Right lobe of liver (tissue), 6 donors: ENCODE measurements at regions not wholly inside any gene's neighbourhood (a gene's known extent, or its start where the extent isn't known, plus 50 kb on each side); places are given as distances from the start of the nearest gene placed in this dataset.

ENCODE experiments used
- ATAC-seq, 4 donors: fragments of 200-7000 bp; cut with Tn5 transposase; one replicate each; pipeline ENCODE4 v1.9.1; 2020; ENCODE audit warnings: mild to moderate bottlenecking in 4 of 4, moderate library complexity in 4 of 4
- DNase-seq, 3 donors: peaks; one replicate each; pipeline ENCODE4 v3.0.0-alpha.2; 2020
- H3K27ac ChIP-seq, 3 donors: fragments of 200-600 bp; one replicate each; pipeline ENCODE4 v1.8.0; 2022
- H3K27me3 ChIP-seq, 2 donors: fragments of 200-600 bp; one replicate each; pipeline ENCODE4 v1.8.0; 2022
- H3K36me3 ChIP-seq, 4 donors: fragments of 200-600 bp; sonication (generic) in 1 of 4; one replicate each; pipeline versions ENCODE4 v1.5.1 to v1.8.0; 2017 to 2022; ENCODE audit warnings: control low read depth in 1 of 4
- H3K4me1 ChIP-seq, 4 donors: fragments of 200-600 bp; sonication (generic) in 1 of 4; one replicate each; pipeline versions ENCODE4 v1.5.1 to v1.8.0; 2017 to 2022; ENCODE audit warnings: control low read depth in 1 of 4
- H3K4me3 ChIP-seq, 3 donors: fragments of 200-600 bp; one replicate each; pipeline ENCODE4 v1.8.0; 2022
- H3K9me3 ChIP-seq, 4 donors: fragments of 200-600 bp; sonication (generic) in 1 of 4; one replicate each; pipeline versions ENCODE4 v1.5.1 to v1.8.0; 2017 to 2022; ENCODE audit warnings: control low read depth in 1 of 4
- POLR2A ChIP-seq: fragments of 450-650 bp; IDR thresholded peaks from one replicate; pipeline ENCODE4 v1.6.1; 2017; ENCODE audit warnings: antibody characterized with exemption, mild to moderate bottlenecking
- WGBS: methylation state at CpG from one replicate; pipeline ENCODE4 v1.1.6; 2018; ENCODE audit warnings: low coverage, low lambda C conversion rate; ENCODE audit not compliant: insufficient coverage; ENCODE audit errors: missing lambda C conversion rate; 5-methylcytosine and 5-hydroxymethylcytosine counted together
- intact Hi-C, 2 donors: fragments of 100-400 bp; cut with DNase I; formaldehyde crosslinking; loops; one replicate each; pipeline versions ENCODE4 v1.11.2 to v1.14.1; 2022
- TF ChIP-seq, protein P1 (sequence below), 4 donors: fragments of 200-600 bp in 3 of 4; fragments of 450-650 bp in 1 of 4; IDR thresholded peaks; one replicate each; pipeline versions ENCODE4 v1.5.1 to v1.8.0; 2016 to 2022; ENCODE audit warnings: antibody characterized with exemption in 4 of 4, mild to moderate bottlenecking in 2 of 4
- donor health status: DM: no; HTN: yes; CAD: no.
- donor health status: DM: no; HTN: no; CAD: no.
- donor health status: DM: no; HTN: no; CAD: no.
- donor health status: DM: no; HTN: yes; CAD: no.
- donor health status: DM: no; HTN: yes; CAD: no.

DNA sequence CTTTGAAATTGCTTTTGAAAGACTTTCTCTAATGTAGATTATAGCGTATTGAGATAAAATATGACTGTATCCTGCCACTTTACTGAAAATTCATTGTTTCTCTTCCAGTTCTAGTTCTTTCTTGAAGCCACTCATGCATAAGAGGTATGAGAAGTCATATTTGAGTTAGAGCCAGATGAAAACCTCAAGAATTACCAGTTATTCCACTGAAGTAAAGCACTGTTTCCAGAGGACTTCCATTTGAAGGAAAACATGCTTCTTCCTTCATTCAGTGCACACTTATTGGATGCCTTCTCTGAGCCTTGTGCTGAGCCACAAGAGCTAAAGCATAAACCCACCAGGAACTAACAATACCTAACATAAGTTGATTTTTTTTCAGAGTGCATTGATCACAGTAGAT lies 513.4 kb downstream of the ZNF385D start:
- TF ChIP-seq POLR2A: no peak
- TF ChIP-seq, protein P1, sequence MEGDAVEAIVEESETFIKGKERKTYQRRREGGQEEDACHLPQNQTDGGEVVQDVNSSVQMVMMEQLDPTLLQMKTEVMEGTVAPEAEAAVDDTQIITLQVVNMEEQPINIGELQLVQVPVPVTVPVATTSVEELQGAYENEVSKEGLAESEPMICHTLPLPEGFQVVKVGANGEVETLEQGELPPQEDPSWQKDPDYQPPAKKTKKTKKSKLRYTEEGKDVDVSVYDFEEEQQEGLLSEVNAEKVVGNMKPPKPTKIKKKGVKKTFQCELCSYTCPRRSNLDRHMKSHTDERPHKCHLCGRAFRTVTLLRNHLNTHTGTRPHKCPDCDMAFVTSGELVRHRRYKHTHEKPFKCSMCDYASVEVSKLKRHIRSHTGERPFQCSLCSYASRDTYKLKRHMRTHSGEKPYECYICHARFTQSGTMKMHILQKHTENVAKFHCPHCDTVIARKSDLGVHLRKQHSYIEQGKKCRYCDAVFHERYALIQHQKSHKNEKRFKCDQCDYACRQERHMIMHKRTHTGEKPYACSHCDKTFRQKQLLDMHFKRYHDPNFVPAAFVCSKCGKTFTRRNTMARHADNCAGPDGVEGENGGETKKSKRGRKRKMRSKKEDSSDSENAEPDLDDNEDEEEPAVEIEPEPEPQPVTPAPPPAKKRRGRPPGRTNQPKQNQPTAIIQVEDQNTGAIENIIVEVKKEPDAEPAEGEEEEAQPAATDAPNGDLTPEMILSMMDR (IDR thresholded peaks at IDR 0.05): no peak
- H3K36me3 ChIP-seq: no peaks in the 10 kb centered on the region
- no peak for DNase-seq
- intact Hi-C loops: no loop called here
- WGBS: 50% methylated on average over 1 of the region's 1 CpG
- no peak overlapping the region for H3K4me3 ChIP-seq
- no peaks in the 10 kb centered on the region for H3K9me3 ChIP-seq
- no peak for ATAC-seq
- H3K27ac ChIP-seq: no peak overlapping the region
- no peaks in the 10 kb centered on the region for H3K4me1 ChIP-seq
- no peaks in the 10 kb centered on the region for H3K27me3 ChIP-seq

DNA sequence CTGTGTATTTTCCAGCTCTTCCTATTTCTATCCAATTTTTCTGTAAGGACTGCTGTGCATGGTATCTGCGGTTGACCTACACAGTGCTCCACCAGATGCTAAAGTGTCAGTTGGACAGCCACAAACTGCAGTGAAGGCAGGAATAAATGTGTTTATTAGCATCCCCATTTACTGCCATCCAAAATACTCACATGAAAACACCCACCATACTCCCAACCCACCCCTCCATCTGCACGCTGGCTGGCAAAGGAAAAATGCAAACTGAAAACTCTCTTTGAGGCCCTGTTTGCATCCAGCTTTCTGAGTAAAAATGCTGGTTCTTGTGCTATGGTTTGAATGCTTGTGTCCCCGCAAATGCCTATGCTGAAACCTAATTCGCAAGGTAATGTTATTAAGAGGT lies 515.5 kb downstream of the ZNF385D start:
- no peak overlapping the region for H3K4me3 ChIP-seq
- no peaks in the 10 kb centered on the region for H3K36me3 ChIP-seq
- no peak for ATAC-seq
- intact Hi-C loops: no loop called here
- H3K27ac ChIP-seq: no peak overlapping the region
- no peaks in the 10 kb centered on the region for H3K27me3 ChIP-seq
- no peaks in the 10 kb centered on the region for H3K9me3 ChIP-seq
- no peaks in the 10 kb centered on the region for H3K4me1 ChIP-seq
- no peak for TF ChIP-seq POLR2A
- TF ChIP-seq, protein P1 (IDR thresholded peaks at IDR 0.05): no peak
- WGBS: 69% methylated on average over 3 of the region's 4 CpGs
- no peak for DNase-seq

DNA sequence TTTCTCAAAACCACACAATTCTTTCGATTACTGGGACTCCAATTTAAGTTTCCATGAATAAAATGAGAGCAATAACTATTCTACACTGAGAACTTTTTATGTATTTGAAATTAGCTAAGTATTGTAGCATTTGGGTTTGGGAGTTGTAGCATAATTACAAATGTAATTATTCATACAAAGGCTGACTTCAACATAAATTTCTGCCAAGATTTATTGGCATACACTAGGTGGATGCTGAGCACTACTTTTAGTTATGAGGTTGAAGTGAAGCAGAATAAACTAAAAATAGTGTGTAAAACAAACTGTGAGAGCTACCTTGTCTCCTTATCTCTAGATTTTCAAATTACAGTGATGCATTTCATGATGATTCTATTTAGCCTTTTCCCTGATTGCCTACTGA lies 516.1 kb downstream of the ZNF385D start:
- 50% methylated on average over 1 of the region's 1 CpG for WGBS
- no peaks in the 10 kb centered on the region for H3K36me3 ChIP-seq
- no peak overlapping the region for H3K4me3 ChIP-seq
- H3K4me1 ChIP-seq: no peaks in the 10 kb centered on the region
- intact Hi-C loops: no loop called here
- no peak overlapping the region for H3K27ac ChIP-seq
- DNase-seq (no peak), ATAC-seq (no peak)
- no peaks in the 10 kb centered on the region for H3K27me3 ChIP-seq
- H3K9me3 ChIP-seq: no peaks in the 10 kb centered on the region
- TF ChIP-seq, protein P1 (IDR thresholded peaks at IDR 0.05): no peak
- TF ChIP-seq POLR2A: no peak

DNA sequence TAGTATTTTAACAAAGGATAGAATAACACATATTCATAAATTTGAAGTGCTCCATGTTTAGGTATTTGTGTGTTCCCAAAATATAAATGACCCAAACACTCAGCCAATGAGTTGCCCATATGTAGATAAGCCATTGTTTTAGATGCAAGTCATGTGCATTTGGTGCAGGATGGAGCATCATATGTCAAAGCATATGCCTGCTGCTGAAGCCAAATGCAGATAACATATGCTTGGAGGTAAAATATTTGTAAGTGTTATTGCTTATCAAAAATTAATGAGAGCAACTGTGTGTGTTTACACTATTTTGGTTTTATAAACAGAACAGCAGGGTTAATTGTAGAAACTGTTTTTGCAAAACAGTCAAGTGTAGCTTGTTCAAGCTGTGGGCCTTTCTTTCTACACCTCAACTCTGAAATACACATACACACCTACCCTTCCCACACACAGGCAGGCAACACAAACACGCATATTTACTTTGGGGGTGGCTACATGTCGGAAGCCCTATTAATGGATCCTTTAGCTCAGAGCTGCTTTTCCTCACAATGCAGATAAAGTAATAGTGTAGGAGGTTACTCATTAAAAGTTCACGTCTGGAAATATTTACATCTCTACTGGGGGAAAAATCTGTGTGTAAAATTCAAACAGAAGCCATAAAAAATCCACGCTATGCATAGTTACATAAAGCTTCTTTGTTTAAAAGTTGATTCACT lies 521.4 kb downstream of the ZNF385D start:
- H3K27me3 ChIP-seq: no peaks in the 10 kb centered on the region
- H3K4me1 ChIP-seq: no peaks in the 10 kb centered on the region
- no peak for ATAC-seq
- H3K9me3 ChIP-seq: no peaks in the 10 kb centered on the region
- 34% methylated on average over 4 of the region's 4 CpGs for WGBS
- no peak for TF ChIP-seq POLR2A
- TF ChIP-seq, protein P1 (IDR thresholded peaks at IDR 0.05): no peak
- H3K27ac ChIP-seq: no peak overlapping the region
- H3K4me3 ChIP-seq: no peak overlapping the region
- intact Hi-C loops: no loop called here
- DNase-seq: no peak
- no peaks in the 10 kb centered on the region for H3K36me3 ChIP-seq
